Panc1 (cell line): ENCODE measurements at regions not wholly inside any gene's neighbourhood (a gene's known extent, or its start where the extent isn't known, plus 50 kb on each side); places are given as distances from the start of the nearest gene placed in this dataset.

Experiments used
- ATAC-seq: fragments of 200-7000 bp; cut with Tn5 transposase; 2 replicates; pipeline ENCODE4 v1.9.1; 2020; ENCODE audit warnings: mild to moderate bottlenecking, moderate library complexity
- BruUV-seq: library from RNA; stranded (reverse); fragments of 400-500 nt; replicated peaks from 2 replicates; lab custom pipeline; 2021; lab: Mats Ljungman, UMichigan
- CTCF ChIA-PET: fragments of 300-600 bp; sonication (Branson Sonifier 250); formaldehyde crosslinking; loops from one replicate; lab custom pipeline; 2022; ENCODE audit warnings: antibody characterized with exemption; lab: Charles Lee
- POLR2A ChIA-PET: fragments of 300-600 bp; sonication (Branson Sonifier 250); formaldehyde crosslinking; loops from one replicate; lab custom pipeline; 2022; ENCODE audit warnings: antibody characterized with exemption; lab: Charles Lee
- DNase-seq: peaks from one replicate; pipeline ENCODE4 v3.0.0-alpha.2; 2010; ENCODE audit warnings: low read depth, low spot score
- H3K27ac ChIP-seq: 2 replicates; pipeline ENCODE4 v1.5.1; 2011; ENCODE audit warnings: mild to moderate bottlenecking, low read length, inconsistent platforms
- H3K27me3 ChIP-seq: fragments of 200-500 bp; sonication (Bioruptor generic); 2 replicates; pipeline ENCODE4 v1.6.0; 2014; ENCODE audit warnings: low read length, inconsistent platforms; ENCODE audit not compliant: control insufficient read depth, insufficient read depth
- H3K36me3 ChIP-seq: fragments of 200-500 bp; sonication (Bioruptor generic); 2 replicates; pipeline ENCODE4 v1.5.1; 2014; ENCODE audit warnings: inconsistent platforms, mild to moderate bottlenecking, low read length, moderate library complexity; ENCODE audit not compliant: control insufficient read depth, insufficient read depth
- H3K4me1 ChIP-seq: 2 replicates; pipeline ENCODE4 v1.5.1; 2011; ENCODE audit warnings: inconsistent platforms, mild to moderate bottlenecking, low read length, moderate library complexity; ENCODE audit not compliant: control insufficient read depth, insufficient read depth
- H3K4me3 ChIP-seq, 2 experiments: 2 replicates each; pipeline ENCODE4 v1.5.1; 2011 to 2012; ENCODE audit warnings: low read depth in 2 of 2, low read length in 2 of 2, mild to moderate bottlenecking in 2 of 2, inconsistent platforms in 1 of 2, moderate library complexity in 1 of 2
- H3K9me3 ChIP-seq: fragments of 200-500 bp; sonication (Bioruptor generic); 2 replicates; pipeline ENCODE4 v1.5.1; 2014; ENCODE audit warnings: low read depth, mild to moderate bottlenecking, inconsistent platforms, low read length, moderate library complexity; ENCODE audit not compliant: control insufficient read depth, insufficient read depth
- CTCF ChIP-seq: fragments of 450-650 bp; IDR thresholded peaks from 2 replicates; pipeline ENCODE4 v1.5.1; 2017; ENCODE audit warnings: mild to moderate bottlenecking
- POLR2AphosphoS5 ChIP-seq: IDR thresholded peaks from 2 replicates; pipeline ENCODE4 v1.6.1; 2012; ENCODE audit warnings: mild to moderate bottlenecking, low read depth, low read length, moderate library complexity
- SIN3A ChIP-seq: IDR thresholded peaks from 2 replicates; pipeline ENCODE4 v1.6.1; 2012; ENCODE audit warnings: low read depth, mild to moderate bottlenecking, low read length, moderate library complexity, borderline replicate concordance; ENCODE audit not compliant: insufficient read depth
- TCF7L2 ChIP-seq: IDR thresholded peaks from 2 replicates; pipeline ENCODE4 v1.6.1; 2011; ENCODE audit warnings: mild to moderate bottlenecking, low read depth, low read length, inconsistent platforms
- in situ Hi-C: cut with HindIII; loops from 2 replicates; pipeline ENCODE4 v1.10.0; 2016; ENCODE audit warnings: low sequenced_read_pairs, low pct_unique_long_range_greater_than_20kb
- intact Hi-C: fragments of 100-400 bp; cut with micrococcal nuclease; formaldehyde crosslinking; loops from one replicate; pipeline ENCODE4 v1.10.0; 2022; ENCODE audit not compliant: unreplicated experiment
- TF ChIP-seq, protein P1 (sequence below), 2 experiments: IDR thresholded peaks; 2 replicates each; pipeline ENCODE4 v1.6.1; 2011 to 2012; ENCODE audit warnings: low read depth in 2 of 2, control low read depth in 1 of 2, low read length in 1 of 2, mild to moderate bottlenecking in 1 of 2, moderate library complexity in 1 of 2; ENCODE audit not compliant: insufficient read depth in 1 of 2

DNA sequence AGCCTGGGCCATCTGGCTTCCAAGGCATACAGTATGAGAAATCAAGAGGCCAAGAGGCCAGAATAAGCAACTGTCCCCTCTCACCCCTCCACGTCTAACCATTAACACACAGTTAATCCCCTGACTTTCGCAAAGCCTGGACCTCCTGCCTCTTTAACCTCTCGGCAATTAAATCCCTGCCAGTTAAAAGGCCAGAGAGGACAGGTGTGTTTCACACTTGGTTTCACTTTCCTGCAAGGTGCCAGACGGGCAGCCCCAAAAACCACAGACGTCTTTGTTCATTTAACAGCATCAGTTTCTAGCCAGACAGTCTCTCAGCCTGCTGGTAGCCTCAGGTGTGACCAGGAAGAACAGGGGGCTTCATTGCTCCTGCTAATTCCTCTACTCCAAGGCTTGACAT lies 91.1 kb upstream of the KIT start:
- Histone ChIP-seq H3K9me3 (no peaks in the 10 kb centered on the region), H3K27me3 (no peaks in the 10 kb centered on the region), H3K4me1 (no peaks in the 10 kb centered on the region), H3K27ac (no peak overlapping the region), H3K36me3 (no peaks in the 10 kb centered on the region), H3K4me3 (no peak overlapping the region)
- DNase-seq (no peak), ATAC-seq (no peak)
- intact Hi-C loops: no loop called here
- POLR2A ChIA-PET: no interaction called here
- TF ChIP-seq POLR2AphosphoS5 (no peak), SIN3A (no peak), CTCF (no peak), TCF7L2 (no peak)
- TF ChIP-seq, protein P1, sequence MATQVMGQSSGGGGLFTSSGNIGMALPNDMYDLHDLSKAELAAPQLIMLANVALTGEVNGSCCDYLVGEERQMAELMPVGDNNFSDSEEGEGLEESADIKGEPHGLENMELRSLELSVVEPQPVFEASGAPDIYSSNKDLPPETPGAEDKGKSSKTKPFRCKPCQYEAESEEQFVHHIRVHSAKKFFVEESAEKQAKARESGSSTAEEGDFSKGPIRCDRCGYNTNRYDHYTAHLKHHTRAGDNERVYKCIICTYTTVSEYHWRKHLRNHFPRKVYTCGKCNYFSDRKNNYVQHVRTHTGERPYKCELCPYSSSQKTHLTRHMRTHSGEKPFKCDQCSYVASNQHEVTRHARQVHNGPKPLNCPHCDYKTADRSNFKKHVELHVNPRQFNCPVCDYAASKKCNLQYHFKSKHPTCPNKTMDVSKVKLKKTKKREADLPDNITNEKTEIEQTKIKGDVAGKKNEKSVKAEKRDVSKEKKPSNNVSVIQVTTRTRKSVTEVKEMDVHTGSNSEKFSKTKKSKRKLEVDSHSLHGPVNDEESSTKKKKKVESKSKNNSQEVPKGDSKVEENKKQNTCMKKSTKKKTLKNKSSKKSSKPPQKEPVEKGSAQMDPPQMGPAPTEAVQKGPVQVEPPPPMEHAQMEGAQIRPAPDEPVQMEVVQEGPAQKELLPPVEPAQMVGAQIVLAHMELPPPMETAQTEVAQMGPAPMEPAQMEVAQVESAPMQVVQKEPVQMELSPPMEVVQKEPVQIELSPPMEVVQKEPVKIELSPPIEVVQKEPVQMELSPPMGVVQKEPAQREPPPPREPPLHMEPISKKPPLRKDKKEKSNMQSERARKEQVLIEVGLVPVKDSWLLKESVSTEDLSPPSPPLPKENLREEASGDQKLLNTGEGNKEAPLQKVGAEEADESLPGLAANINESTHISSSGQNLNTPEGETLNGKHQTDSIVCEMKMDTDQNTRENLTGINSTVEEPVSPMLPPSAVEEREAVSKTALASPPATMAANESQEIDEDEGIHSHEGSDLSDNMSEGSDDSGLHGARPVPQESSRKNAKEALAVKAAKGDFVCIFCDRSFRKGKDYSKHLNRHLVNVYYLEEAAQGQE (IDR thresholded peaks at IDR 0.05; ENCODE audit: insufficient read depth in 1 of 2, low read depth in 2 of 2, low read length in 1 of 2): no peak
- CTCF ChIA-PET: no interaction called here
- BruUV-seq: no TSS peak
- in situ Hi-C loops: no loop called here

GRCh38 chr4:54567327-54567726 lies 90.4 kb upstream of the KIT start:
- ChIA-PET CTCF (no interaction called here), POLR2A (no interaction called here)
- ATAC-seq (no peak), DNase-seq (no peak)
- Histone ChIP-seq H3K9me3 (no peaks in the 10 kb centered on the region), H3K36me3 (no peaks in the 10 kb centered on the region), H3K27me3 (no peaks in the 10 kb centered on the region), H3K4me1 (no peaks in the 10 kb centered on the region), H3K27ac (no peak overlapping the region), H3K4me3 (no peak overlapping the region)
- in situ Hi-C loops: no loop called here
- TF ChIP-seq SIN3A (no peak), POLR2AphosphoS5 (no peak), CTCF (no peak), TCF7L2 (no peak)
- TF ChIP-seq, protein P1 (IDR thresholded peaks at IDR 0.05; ENCODE audit: insufficient read depth in 1 of 2, low read depth in 2 of 2, low read length in 1 of 2): no peak
- intact Hi-C loops: no loop called here
- BruUV-seq: no TSS peak
